HG03565 (cell line): ENCODE measurements at regions not wholly inside any gene's neighbourhood (a gene's known extent, or its start where the extent isn't known, plus 50 kb on each side); places are given as distances from the start of the nearest gene placed in this dataset.
A peak's percentile ranks its signal among the peaks of the same experiment; 100 is the strongest.

Experiments
- ATAC-seq: cut with Tn5 transposase; IDR thresholded peaks from one replicate; pipeline ENCODE4 v1.9.1; 2021; ENCODE audit warnings: mild to moderate bottlenecking, moderate library complexity; ENCODE audit not compliant: unreplicated experiment

- ATAC-seq, result no peak
Measured at GRCh38 chr1:221903594-221903993, 161.7 kb upstream of the DUSP10 start.

- ATAC-seq, result no peak
Measured at GRCh38 chr1:221902961-221903360, 161.1 kb upstream of the DUSP10 start.

- no peak for ATAC-seq
Measured at GRCh38 chr1:221900678-221901077, 158.8 kb upstream of the DUSP10 start.

- no peak for ATAC-seq
Measured at GRCh38 chr1:221897321-221897721, 155.4 kb upstream of the DUSP10 start.

GRCh38 chr1:221892301-221892830 lies 150.5 kb upstream of the DUSP10 start:
- no peak for ATAC-seq

GRCh38 chr1:221891708-221892107 lies 149.8 kb upstream of the DUSP10 start:
- no peak for ATAC-seq

- ATAC-seq, result no peak
Measured at GRCh38 chr1:221888801-221889200, 146.9 kb upstream of the DUSP10 start.

GRCh38 chr1:221888218-221888617 lies 146.3 kb upstream of the DUSP10 start:
- no peak for ATAC-seq

- ATAC-seq, result no peak
Measured at GRCh38 chr1:221887758-221888157, 145.9 kb upstream of the DUSP10 start.

GRCh38 chr1:221887415-221887746 lies 145.5 kb upstream of the DUSP10 start:
- no peak for ATAC-seq

GRCh38 chr1:221886743-221887414 lies 145.0 kb upstream of the DUSP10 start:
- ATAC-seq, result no peak

GRCh38 chr1:221886311-221886710 lies 144.4 kb upstream of the DUSP10 start:
- ATAC-seq, result no peak

GRCh38 chr1:221884821-221885220 lies 142.9 kb upstream of the DUSP10 start:
- no peak for ATAC-seq

GRCh38 chr1:221881805-221882581 lies 140.1 kb upstream of the DUSP10 start:
- ATAC-seq, result no peak

- ATAC-seq, result no peak
Measured at GRCh38 chr1:221880182-221880581, 138.3 kb upstream of the DUSP10 start.

GRCh38 chr1:221878134-221878533 lies 136.2 kb upstream of the DUSP10 start:
- ATAC-seq, result peak; percentile 76

GRCh38 chr1:221877311-221877710 lies 135.4 kb upstream of the DUSP10 start:
- ATAC-seq, result no peak

- no peak for ATAC-seq
Measured at GRCh38 chr1:221875004-221875330, 133.1 kb upstream of the DUSP10 start.

- ATAC-seq, result no peak
Measured at GRCh38 chr1:221874285-221875003, 132.6 kb upstream of the DUSP10 start.

- no peak for ATAC-seq
Measured at GRCh38 chr1:221873673-221874072, 131.8 kb upstream of the DUSP10 start.

GRCh38 chr1:221871056-221871455 lies 129.2 kb upstream of the DUSP10 start:
- no peak for ATAC-seq

GRCh38 chr1:221869779-221870178 lies 127.9 kb upstream of the DUSP10 start:
- ATAC-seq, result no peak
